ENCODE measurements at regions not wholly inside any gene's neighbourhood (a gene's known extent, or its start where the extent isn't known, plus 50 kb on each side); places are given as distances from the start of the nearest gene placed in this dataset.

- H3K27ac Mint-ChIP-seq, result no peak overlapping the region
- no peak for DNase-seq (ENCODE audit: low spot score in 2 of 2, unreplicated experiment in 2 of 2)
- H3K4me3 Mint-ChIP-seq, result no peak overlapping the region
- H3K9me3 Mint-ChIP-seq, result no peaks in the 10 kb centered on the region
- TF ChIP-seq, protein P1, sequence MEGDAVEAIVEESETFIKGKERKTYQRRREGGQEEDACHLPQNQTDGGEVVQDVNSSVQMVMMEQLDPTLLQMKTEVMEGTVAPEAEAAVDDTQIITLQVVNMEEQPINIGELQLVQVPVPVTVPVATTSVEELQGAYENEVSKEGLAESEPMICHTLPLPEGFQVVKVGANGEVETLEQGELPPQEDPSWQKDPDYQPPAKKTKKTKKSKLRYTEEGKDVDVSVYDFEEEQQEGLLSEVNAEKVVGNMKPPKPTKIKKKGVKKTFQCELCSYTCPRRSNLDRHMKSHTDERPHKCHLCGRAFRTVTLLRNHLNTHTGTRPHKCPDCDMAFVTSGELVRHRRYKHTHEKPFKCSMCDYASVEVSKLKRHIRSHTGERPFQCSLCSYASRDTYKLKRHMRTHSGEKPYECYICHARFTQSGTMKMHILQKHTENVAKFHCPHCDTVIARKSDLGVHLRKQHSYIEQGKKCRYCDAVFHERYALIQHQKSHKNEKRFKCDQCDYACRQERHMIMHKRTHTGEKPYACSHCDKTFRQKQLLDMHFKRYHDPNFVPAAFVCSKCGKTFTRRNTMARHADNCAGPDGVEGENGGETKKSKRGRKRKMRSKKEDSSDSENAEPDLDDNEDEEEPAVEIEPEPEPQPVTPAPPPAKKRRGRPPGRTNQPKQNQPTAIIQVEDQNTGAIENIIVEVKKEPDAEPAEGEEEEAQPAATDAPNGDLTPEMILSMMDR (IDR thresholded peaks at IDR 0.05; ENCODE audit: unreplicated experiment), result no peak
- H3K36me3 Mint-ChIP-seq, result no peaks in the 10 kb centered on the region
- peaks cover 11% of the 10 kb centered on the region for H3K4me1 Mint-ChIP-seq
- peaks cover 14% of the 10 kb centered on the region for H3K27me3 Mint-ChIP-seq (ENCODE audit: low read depth)
These were observed 428.3 kb upstream of the ARID1B start for GRCh38 chr6:156348849-156349248.

- Mint-ChIP-seq H3K4me3 (no peak overlapping the region), H3K27me3 (ENCODE audit: low read depth) (peaks cover 15% of the 10 kb centered on the region), H3K4me1 (peaks cover 11% of the 10 kb centered on the region), H3K27ac (no peak overlapping the region), H3K9me3 (no peaks in the 10 kb centered on the region), H3K36me3 (no peaks in the 10 kb centered on the region)
- TF ChIP-seq, protein P1 (IDR thresholded peaks at IDR 0.05; ENCODE audit: unreplicated experiment), result no peak
- no peak for DNase-seq (ENCODE audit: low spot score in 2 of 2, unreplicated experiment in 2 of 2)
These were observed 428.8 kb upstream of the ARID1B start for GRCh38 chr6:156348424-156348823.

DNA sequence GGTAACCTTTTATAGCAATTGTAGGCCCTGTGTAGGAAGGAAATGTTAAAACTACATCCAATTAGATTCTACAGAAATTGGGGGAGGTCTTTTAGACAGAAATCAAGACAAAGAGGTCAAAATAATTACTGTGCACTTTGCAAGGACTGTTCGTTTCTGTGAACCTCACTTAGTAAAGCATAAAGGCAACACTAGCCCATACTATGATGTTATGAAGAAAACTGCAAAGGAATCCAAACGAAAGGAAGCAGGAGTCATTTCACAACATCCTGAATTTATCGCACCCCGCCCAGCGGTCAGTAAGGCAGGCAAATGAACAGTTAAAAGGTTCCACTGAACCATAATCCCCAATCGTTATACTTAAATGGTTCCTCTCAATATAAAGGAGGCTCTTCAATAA is 429.5 kb upstream of the ARID1B start:
- H3K4me1 Mint-ChIP-seq, result peaks cover 11% of the 10 kb centered on the region
- H3K27me3 Mint-ChIP-seq (ENCODE audit: low read depth), result peaks cover 16% of the 10 kb centered on the region
- H3K36me3 Mint-ChIP-seq, result no peaks in the 10 kb centered on the region
- H3K4me3 Mint-ChIP-seq, result no peak overlapping the region
- H3K9me3 Mint-ChIP-seq, result no peaks in the 10 kb centered on the region
- TF ChIP-seq, protein P1 (IDR thresholded peaks at IDR 0.05; ENCODE audit: unreplicated experiment), result no peak
- DNase-seq (ENCODE audit: low spot score in 2 of 2, unreplicated experiment in 2 of 2), result no peak
- no peak overlapping the region for H3K27ac Mint-ChIP-seq

DNA sequence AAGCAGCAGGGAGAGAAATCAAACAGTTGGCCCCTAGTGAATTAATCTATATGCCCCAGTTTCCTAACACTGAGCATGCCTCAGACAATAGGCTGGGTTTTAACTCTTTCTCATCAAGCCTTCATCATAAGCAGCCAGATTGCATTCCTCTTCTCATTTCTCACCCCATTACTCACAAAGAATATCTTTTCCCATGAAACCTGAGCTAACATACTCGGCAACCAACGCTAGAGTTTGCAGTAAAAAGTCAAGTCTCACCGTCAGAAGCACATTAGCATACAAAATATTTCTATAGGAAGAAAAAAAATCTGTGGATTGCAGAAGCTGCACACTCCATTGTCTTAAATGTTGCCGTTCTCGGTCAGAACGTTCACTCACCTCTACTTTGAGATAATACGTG is 429.9 kb upstream of the ARID1B start:
- H3K27me3 Mint-ChIP-seq (ENCODE audit: low read depth), result peaks cover 17% of the 10 kb centered on the region
- no peak overlapping the region for H3K4me3 Mint-ChIP-seq
- H3K36me3 Mint-ChIP-seq, result no peaks in the 10 kb centered on the region
- H3K4me1 Mint-ChIP-seq, result peaks cover 11% of the 10 kb centered on the region
- TF ChIP-seq, protein P1 (IDR thresholded peaks at IDR 0.05; ENCODE audit: unreplicated experiment), result no peak
- no peak for DNase-seq (ENCODE audit: low spot score in 2 of 2, unreplicated experiment in 2 of 2)
- no peaks in the 10 kb centered on the region for H3K9me3 Mint-ChIP-seq
- H3K27ac Mint-ChIP-seq, result no peak overlapping the region

DNA sequence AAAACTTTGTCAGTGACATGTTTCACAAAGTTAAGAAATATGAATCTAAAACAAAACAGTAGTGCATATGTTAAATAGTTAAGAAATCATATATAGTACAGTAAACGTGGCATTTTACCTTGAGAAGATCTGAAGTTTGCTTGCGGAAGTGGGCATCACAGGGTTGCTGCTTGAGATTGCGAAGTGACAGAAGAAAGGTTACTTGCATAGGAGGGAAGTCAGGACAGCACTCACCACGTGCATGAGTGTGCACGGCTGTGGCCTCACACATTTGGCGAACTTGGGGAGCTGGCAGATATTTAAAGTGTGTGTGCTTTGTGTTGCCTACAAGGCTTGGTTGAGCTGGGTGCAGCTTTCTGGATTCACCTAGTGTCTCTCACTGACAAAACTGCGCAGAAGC is 431.5 kb upstream of the ARID1B start:
- Mint-ChIP-seq H3K27ac (no peak overlapping the region), H3K4me3 (no peak overlapping the region), H3K4me1 (peaks cover 11% of the 10 kb centered on the region), H3K36me3 (no peaks in the 10 kb centered on the region), H3K9me3 (no peaks in the 10 kb centered on the region), H3K27me3 (ENCODE audit: low read depth) (peaks cover 18% of the 10 kb centered on the region)
- DNase-seq (ENCODE audit: low spot score in 2 of 2, unreplicated experiment in 2 of 2), result no peak
- TF ChIP-seq, protein P1 (IDR thresholded peaks at IDR 0.05; ENCODE audit: unreplicated experiment), result no peak

DNA sequence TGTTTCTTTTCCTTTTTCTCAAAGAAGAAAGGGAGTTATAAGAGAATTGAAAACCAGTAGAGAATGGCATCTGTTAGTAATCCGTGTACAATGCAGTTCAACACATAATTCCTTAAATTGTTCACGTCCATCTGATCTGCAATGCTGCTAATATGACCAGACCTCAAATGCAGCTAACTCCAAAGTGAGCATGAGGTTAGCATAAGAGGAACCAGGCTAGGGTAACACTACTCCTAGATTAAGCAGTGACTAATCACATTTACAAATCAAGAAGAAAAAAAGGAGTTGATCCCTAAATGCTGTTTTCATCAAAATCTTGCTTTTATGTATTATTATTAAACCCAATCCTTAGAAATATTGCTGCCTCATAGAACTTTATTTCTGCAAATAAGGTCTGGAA is 432.7 kb upstream of the ARID1B start:
- Mint-ChIP-seq H3K36me3 (no peaks in the 10 kb centered on the region), H3K27me3 (ENCODE audit: low read depth) (peaks cover 20% of the 10 kb centered on the region), H3K27ac (no peak overlapping the region), H3K9me3 (no peaks in the 10 kb centered on the region), H3K4me3 (no peak overlapping the region), H3K4me1 (peaks cover 11% of the 10 kb centered on the region)
- DNase-seq (ENCODE audit: low spot score in 2 of 2, unreplicated experiment in 2 of 2), result no peak
- TF ChIP-seq, protein P1 (IDR thresholded peaks at IDR 0.05; ENCODE audit: unreplicated experiment), result no peak

Measured in mesothelial cell of epicardium (in vitro differentiated cells).